Fibroblast of skin of back (primary cell): ENCODE measurements at regions not wholly inside any gene's neighbourhood (a gene's known extent, or its start where the extent isn't known, plus 50 kb on each side); places are given as distances from the start of the nearest gene placed in this dataset.
"Not testable (repeated sequence)": the region's sequence is repeated elsewhere in the genome, so short reads cannot be mapped to it uniquely, and the experiment has no call there.

ENCODE experiments used
- DNase-seq: peaks from one replicate; pipeline ENCODE4 v3.0.0-alpha.2; 2013

- no peak for DNase-seq
Measured at GRCh38 chr17:6893382-6894205, 62.1 kb upstream of the TEKT1 start.

GRCh38 chr17:6894206-6894528 lies 62.6 kb upstream of the TEKT1 start:
- DNase-seq, result no peak

GRCh38 chr17:6901086-6901485 lies 69.6 kb upstream of the TEKT1 start:
- no peak for DNase-seq

- no peak for DNase-seq
Measured at GRCh38 chr17:6903326-6903900, 71.9 kb upstream of the TEKT1 start.

GRCh38 chr17:6908807-6909206 lies 77.3 kb upstream of the TEKT1 start:
- DNase-seq, result no peak

- DNase-seq, result peak; percentile 45
Measured at GRCh38 chr17:6910987-6911603, 79.6 kb upstream of the TEKT1 start.

GRCh38 chr17:6912110-6913051 lies 80.9 kb upstream of the TEKT1 start:
- no peak for DNase-seq

- DNase-seq, result peak; percentile 59
Measured at GRCh38 chr17:6913608-6914443, 82.0 kb upstream of the ALOX12 start.

- DNase-seq, result no peak
Measured at GRCh38 chr17:6914711-6915110, 81.1 kb upstream of the ALOX12 start.

- no peak for DNase-seq
Measured at GRCh38 chr17:6915620-6916019, 80.2 kb upstream of the ALOX12 start.

- DNase-seq, result no peak
Measured at GRCh38 chr17:6919158-6919557, 76.7 kb upstream of the ALOX12 start.

GRCh38 chr17:6923385-6923784 lies 72.5 kb upstream of the ALOX12 start:
- no peak for DNase-seq

- no peak for DNase-seq
Measured at GRCh38 chr17:6924208-6924607, 71.6 kb upstream of the ALOX12 start.

GRCh38 chr17:6926667-6927066 lies 69.2 kb upstream of the ALOX12 start:
- no peak for DNase-seq

- peak; percentile 70 for DNase-seq
Measured at GRCh38 chr17:6927290-6928126, 68.3 kb upstream of the ALOX12 start.

GRCh38 chr17:6928193-6928592 lies 67.7 kb upstream of the ALOX12 start:
- no peak for DNase-seq

GRCh38 chr17:6930749-6931148 lies 65.1 kb upstream of the ALOX12 start:
- no peak for DNase-seq

- not testable (repeated sequence) for DNase-seq
Measured at GRCh38 chr17:6934544-6934943, 61.3 kb upstream of the ALOX12 start.

- peak; percentile 21 for DNase-seq
Measured at GRCh38 chr17:6936370-6937028, 59.4 kb upstream of the ALOX12 start.

GRCh38 chr17:6938637-6939036 lies 57.2 kb upstream of the ALOX12 start:
- DNase-seq, result no peak
